ACHN (cell line): ENCODE measurements at regions not wholly inside any gene's neighbourhood (a gene's known extent, or its start where the extent isn't known, plus 50 kb on each side); places are given as distances from the start of the nearest gene placed in this dataset.
"Not testable (repeated sequence)": the region's sequence is repeated elsewhere in the genome, so short reads cannot be mapped to it uniquely, and the experiment has no call there.

Source experiments
- DNase-seq: peaks from one replicate; pipeline ENCODE4 v3.0.0-alpha.2; 2015
- in situ Hi-C: cut with HindIII; loops from 2 replicates; pipeline ENCODE4 v1.10.0; 2017; ENCODE audit warnings: low sequenced_read_pairs, low pct_ligation_motif_present, low pct_unique_long_range_greater_than_20kb

DNA sequence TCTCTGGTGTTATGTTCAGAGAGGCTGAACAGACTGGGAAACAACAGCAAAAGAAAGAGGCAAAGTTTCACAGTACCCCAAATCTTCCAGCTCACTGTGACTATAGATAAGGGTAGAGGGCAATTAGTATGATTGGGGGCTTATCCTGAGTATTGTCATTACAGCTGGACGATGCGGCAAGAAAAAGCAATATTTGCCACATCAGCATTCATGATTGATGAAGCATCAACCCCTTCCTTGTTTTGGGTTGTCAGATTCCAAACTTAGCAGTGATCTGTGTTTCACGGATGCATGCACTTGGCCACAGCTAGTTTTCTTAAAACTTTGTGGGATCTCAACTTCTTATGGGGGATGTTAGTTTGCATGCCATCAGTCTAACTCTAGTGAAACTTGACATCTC, 348.8 kb upstream of the SLITRK5 start:
- no peak for DNase-seq
- in situ Hi-C loops, result no loop called here

DNA sequence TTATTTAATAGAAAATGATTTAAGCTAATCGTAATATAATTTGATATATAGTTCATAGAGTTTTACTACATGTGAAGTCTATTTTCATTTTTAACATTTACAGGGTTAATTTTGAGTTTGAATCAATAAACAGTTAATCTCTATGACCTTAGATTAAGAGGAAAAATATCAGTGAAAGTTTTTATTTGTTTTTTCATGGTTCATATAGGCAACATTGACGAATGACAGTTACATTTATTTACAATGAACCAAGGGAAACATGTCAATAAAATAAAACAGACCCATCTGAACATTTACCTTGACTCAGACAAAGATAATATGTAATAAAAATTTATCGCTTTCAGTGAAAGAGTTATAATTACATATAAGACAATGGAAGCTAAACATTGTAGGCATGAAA, 346.6 kb upstream of the SLITRK5 start:
- DNase-seq, result no peak
- in situ Hi-C loops, result no loop called here

- in situ Hi-C loops, result no loop called here
- DNase-seq, result no peak
Measured at GRCh38 chr13:87331178-87331577, 340.0 kb upstream of the SLITRK5 start.

GRCh38 chr13:87333599-87333998, 337.6 kb upstream of the SLITRK5 start:
- in situ Hi-C loops, result no loop called here
- DNase-seq, result no peak

DNA sequence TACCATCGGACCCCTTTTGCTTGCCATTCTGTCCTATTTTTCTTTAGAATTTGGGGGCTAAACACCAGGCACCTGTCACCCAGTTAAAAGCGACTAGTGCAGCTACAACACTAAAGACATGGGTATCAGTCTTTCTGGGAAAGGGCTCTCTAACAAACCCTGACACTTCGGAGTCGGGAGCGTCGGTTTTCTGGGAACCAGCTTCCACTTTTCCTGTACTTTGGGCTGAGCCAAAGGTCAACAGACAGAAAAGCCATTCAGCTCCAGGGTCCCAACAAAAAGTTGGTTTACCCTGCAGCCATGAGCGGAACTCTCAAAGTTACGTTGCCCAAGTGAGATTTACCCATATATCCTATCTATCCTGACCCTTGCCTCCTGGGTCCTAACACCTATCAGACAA, 337.0 kb upstream of the SLITRK5 start:
- in situ Hi-C loops, result no loop called here
- no peak for DNase-seq

DNA sequence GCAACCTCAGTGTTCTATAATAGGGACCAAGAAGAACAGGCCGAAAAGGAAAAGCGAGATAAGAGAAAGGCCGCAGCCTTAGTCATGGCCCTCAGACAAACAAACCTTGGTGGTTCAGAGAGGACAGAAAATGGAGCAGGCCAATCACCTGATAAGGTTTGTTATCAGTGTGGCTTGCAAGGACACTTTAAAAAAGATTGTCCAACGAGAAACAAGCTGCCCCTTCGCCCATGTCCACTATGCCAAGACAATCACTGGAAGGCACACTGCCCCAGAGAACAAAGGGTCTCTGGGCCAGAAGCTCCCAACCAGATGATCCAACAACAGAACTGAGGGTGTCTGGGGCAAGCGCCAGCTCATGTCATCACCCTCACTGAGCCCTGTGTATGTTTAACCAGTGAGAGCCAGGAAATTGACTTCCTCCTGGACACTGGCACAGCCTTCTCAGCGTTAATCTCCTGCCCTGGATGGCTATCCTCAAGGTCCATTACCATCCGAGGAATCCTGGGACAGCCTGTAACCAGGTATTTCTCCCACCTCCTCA, 334.8 kb upstream of the SLITRK5 start:
- DNase-seq, in situ Hi-C loops: not testable (repeated sequence)

DNA sequence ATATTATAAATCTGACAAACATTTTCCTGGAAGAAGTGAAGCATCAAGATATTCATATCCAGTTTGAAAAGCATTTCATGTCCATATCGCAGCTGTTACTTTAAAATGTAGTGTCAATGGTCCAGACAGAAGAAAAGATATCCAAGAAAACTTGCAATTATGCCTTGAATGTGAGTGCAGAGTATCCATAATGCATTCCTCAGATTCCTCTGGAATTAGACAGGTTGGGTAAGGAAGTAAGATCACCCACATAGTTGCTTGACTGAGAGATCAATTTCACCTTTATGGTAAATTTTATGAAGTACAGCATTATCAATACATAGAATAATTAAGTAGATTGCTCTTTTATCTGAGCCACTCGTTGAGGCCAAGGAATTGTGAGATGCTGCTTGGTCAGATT, 327.0 kb upstream of the SLITRK5 start:
- peak; percentile 66 for DNase-seq
- in situ Hi-C loops, result no loop called here

DNA sequence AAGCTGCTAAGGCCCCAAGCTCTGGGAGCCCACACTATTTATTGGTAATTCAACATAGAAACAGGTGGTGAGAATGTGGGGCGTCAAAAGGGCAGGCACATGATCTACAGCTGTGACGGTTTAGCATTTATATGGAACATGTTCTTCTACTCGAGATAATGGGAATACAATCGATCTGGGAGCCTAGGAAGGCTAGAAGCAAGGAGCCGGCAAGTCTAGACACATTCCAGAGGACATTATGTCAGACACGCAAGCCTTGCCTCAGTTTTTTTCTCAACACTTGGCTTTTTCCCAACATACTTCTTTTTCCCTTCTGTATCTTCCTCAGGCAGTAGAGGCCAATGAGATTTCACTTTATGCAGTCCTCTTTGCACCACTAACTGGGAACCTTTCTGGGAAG, 315.7 kb upstream of the SLITRK5 start:
- no peak for DNase-seq
- in situ Hi-C loops, result no loop called here

DNA sequence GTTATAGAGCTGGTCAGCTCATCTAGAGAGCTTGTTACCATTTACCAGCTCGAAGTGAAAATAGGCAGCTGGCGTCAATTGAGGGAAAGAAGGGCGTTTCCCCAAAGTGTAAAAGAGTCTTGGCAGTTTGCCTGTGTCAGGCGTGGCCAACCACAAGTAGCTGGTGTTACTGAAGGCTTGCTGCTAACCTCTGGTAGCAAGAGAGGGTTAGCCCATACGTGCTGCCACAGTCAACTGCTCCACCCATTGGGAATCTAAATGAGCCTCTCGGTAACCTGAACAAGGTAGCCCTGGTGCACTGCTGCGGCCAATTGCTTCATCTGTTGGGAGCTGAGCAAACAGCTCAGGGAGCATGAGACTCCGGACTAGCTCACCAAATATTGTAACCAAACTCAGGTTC, 314.9 kb upstream of the SLITRK5 start:
- in situ Hi-C loops, result no loop called here
- no peak for DNase-seq

DNA sequence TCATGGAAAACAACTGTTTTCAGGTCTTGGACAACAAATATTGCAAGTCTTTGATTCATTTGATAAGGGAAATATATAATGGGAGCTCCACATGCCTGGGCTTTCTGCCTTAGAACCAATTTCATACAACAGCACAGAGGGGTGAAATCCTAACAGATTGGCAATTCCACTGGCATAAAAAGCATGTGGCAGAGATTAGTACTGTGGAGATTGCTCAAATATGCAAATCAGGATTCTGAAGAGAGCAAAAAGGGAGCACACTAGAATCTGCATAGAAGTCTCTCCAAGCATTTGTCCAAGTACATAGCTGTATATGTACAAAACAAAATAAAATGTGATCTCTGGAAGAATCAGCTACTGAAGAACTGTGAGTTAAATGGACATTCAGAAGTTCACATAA, 312.9 kb upstream of the SLITRK5 start:
- in situ Hi-C loops, result no loop called here
- DNase-seq, result no peak

DNA sequence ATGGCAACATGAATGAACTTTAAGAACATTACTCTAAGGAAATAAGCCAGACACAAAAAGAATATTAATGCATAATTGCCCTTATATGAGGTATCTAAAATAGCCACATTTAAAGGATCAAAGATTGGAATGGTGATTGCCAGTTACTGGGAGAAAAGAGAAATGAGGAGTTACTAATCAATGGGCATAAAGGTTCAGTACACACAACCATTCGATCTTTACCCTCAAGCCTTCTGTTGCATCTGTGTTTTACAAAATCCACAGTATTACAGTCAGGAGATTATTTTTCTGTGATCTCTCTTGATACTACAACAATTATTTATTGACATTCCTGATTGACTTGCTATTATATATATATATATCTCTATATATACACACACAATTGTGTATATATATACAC, 310.0 kb upstream of the SLITRK5 start:
- DNase-seq, result no peak
- in situ Hi-C loops, result no loop called here

DNA sequence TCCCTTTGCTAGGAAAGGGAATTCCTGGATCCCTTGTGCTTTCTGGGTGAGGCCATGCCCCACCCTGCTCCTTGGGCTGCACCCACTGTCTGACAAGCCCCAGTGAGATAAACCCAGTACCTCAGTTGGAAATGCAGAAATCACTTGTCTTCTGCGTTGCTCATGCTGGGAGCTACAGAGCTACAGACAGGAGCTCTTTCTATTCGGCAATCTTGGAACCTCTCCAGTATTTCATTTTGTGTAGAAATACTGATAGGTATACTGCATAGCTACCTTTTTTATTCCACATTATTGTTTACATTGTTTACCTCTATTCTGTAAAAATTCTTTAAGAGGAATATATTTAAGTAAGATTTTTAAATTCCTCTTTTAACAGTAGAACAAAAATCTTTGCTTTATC, 302.5 kb upstream of the SLITRK5 start:
- in situ Hi-C loops, result no loop called here
- DNase-seq, result no peak

DNA sequence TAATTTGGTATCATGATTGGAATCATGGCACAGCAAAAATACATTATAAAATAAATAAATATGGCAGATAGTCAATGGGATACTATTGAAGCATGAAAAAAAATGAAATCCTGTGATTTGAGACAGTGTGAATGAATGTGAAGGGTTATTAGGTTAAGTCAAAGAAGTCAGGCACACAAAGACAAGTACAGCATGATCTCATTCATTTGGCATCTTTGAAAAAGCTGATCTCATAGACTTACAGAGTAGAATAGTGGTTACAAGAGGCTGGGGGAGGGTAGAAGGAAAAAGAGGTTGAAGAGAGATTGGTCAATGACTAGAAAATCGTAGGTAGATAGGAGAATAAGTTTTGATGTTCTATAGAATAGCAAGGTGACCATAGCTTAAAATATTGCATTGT, 295.1 kb upstream of the SLITRK5 start:
- in situ Hi-C loops, result no loop called here

GRCh38 chr13:87384099-87384498, 287.1 kb upstream of the SLITRK5 start:
- in situ Hi-C loops, result no loop called here

More for the DNA sequence above, 295.1 kb upstream of the SLITRK5 start:
- peak; percentile 54 for DNase-seq

GRCh38 chr13:87393358-87393757, 277.8 kb upstream of the SLITRK5 start:
- no peak for DNase-seq
- in situ Hi-C loops, result no loop called here

More at GRCh38 chr13:87384099-87384498, 287.1 kb upstream of the SLITRK5 start:
- DNase-seq, result no peak

GRCh38 chr13:87398047-87398446, 273.1 kb upstream of the SLITRK5 start:
- DNase-seq, result no peak
- in situ Hi-C loops, result no loop called here

GRCh38 chr13:87403748-87404432, 267.3 kb upstream of the SLITRK5 start:
- in situ Hi-C loops, result no loop called here
- no peak for DNase-seq

- in situ Hi-C loops, result no loop called here
Measured at GRCh38 chr13:87426742-87427141, 244.4 kb upstream of the SLITRK5 start.

DNA sequence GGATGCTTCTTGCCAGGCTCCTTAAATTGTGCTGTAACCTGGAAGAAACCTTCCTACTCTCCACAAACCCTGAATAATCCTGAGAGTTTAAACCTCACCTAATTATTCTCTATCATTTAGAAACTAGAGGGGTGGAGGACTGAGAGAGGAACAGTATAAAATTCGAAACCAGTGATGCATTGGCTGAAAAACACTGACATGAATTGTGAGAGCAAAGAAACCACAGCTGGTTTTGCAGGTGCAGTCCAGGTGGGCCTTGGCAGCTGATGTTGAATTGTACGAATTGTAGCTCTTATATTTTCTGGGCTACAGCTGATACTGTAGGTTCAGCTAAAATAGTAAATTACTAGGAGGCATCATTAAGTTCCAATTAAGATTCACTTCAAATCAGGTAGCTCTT, 227.0 kb upstream of the SLITRK5 start:
- in situ Hi-C loops, result no loop called here
- no peak for DNase-seq

More at GRCh38 chr13:87426742-87427141, 244.4 kb upstream of the SLITRK5 start:
- no peak for DNase-seq

GRCh38 chr13:87452281-87452680, 218.9 kb upstream of the SLITRK5 start:
- in situ Hi-C loops, result no loop called here

More at GRCh38 chr13:87452281-87452680, 218.9 kb upstream of the SLITRK5 start:
- no peak for DNase-seq
